GM23248 (cell line): ENCODE measurements at regions not wholly inside any gene's neighbourhood (a gene's known extent, or its start where the extent isn't known, plus 50 kb on each side); places are given as distances from the start of the nearest gene placed in this dataset.

Experiments
- EZH2 ChIP-seq: fragments of 200-600 bp; sonication (generic); IDR thresholded peaks from 2 replicates; pipeline ENCODE4 v1.6.1; 2018; ENCODE audit warnings: antibody characterized with exemption, mild to moderate bottlenecking; ENCODE audit not compliant: insufficient read depth, poor library complexity, severe bottlenecking
- EZH2phosphoT487 ChIP-seq: fragments of 200-600 bp; sonication (generic); IDR thresholded peaks from 2 replicates; pipeline ENCODE4 v1.6.1; 2018; ENCODE audit warnings: antibody characterized with exemption, moderate library complexity, mild to moderate bottlenecking, low read depth; ENCODE audit not compliant: insufficient read depth

DNA sequence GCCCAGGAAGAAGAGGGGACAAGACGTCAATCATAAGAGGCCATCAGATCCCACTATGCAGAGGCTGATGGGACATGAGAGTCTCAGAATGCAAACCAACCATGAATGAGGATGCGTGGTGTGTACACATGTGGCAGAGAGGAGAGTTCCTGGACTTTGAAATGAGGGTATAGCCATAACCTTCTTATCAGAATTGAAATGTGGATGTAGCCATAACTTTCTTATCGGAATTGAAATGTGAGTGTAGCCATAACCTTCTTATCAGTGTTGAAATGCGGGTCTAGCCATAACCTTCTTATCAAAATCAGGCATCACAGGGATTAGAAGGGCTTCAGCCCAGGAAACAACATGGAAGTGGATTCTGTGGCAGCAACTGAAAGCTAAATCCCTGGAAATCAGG, 415.5 kb upstream of the FAT1 start:
- TF ChIP-seq EZH2 (no peak), EZH2phosphoT487 (no peak)
